ENCODE measurements at regions not wholly inside any gene's neighbourhood (a gene's known extent, or its start where the extent isn't known, plus 50 kb on each side); places are given as distances from the start of the nearest gene placed in this dataset.

DNA sequence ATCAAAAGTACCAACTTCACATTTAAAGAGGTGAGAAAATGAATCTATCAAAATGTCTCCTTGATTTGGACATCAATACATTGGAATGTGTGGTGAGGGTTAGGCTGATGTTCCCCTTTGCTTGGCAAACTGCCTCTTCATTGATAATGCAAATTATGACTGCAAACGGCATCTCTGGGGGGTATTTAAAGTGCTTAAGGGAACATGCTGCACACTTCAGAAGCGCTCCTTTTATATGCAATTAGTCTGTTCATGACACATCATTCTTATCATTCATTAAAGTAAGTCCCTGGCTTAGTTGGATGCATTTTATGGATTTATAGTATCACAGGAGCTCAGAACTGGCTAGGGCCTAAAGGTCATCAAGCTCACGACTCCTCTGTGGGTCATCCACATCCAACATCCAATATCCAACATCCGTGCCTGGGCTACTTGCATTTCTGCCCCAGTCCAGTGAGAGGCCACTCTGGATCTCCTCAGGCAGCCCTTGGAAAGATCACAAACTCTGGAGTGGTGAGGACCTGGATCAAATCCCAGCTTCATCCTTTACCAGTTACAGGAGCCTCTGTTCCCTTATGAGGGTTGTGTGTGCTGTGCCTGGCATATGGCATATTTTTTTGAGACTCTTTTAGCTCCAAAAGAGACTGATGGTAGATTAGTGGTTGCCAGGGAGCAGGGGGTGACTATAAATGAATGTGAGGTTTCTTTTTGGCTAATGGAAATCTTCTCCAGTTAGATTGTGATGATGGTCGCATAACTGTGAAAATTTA, 136.8 kb upstream of the FOXB1 start:
- no peak for TF ChIP-seq TAF1 (IDR thresholded peaks at IDR 0.05; ENCODE audit: borderline replicate concordance, insufficient read depth, low read length)

DNA sequence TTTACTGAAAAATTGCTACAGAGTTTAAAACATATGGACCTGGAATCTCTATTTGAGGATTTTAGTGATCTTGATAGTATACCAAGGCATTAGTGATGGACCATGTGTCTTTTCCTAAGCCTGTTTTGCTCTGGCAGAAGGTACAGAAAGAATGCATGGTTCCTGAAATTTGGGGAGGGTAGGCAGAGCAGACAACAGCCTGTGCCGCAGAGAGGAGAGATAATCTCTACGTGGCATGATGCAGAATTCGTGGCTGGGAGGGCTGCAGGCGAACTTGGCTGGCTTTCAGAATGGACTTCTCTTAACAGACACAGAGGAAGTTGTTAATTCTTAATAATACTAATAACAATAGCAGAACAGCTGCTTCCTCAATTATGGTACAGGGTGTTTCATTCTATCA, 137.5 kb upstream of the FOXB1 start:
- TF ChIP-seq, protein P1, sequence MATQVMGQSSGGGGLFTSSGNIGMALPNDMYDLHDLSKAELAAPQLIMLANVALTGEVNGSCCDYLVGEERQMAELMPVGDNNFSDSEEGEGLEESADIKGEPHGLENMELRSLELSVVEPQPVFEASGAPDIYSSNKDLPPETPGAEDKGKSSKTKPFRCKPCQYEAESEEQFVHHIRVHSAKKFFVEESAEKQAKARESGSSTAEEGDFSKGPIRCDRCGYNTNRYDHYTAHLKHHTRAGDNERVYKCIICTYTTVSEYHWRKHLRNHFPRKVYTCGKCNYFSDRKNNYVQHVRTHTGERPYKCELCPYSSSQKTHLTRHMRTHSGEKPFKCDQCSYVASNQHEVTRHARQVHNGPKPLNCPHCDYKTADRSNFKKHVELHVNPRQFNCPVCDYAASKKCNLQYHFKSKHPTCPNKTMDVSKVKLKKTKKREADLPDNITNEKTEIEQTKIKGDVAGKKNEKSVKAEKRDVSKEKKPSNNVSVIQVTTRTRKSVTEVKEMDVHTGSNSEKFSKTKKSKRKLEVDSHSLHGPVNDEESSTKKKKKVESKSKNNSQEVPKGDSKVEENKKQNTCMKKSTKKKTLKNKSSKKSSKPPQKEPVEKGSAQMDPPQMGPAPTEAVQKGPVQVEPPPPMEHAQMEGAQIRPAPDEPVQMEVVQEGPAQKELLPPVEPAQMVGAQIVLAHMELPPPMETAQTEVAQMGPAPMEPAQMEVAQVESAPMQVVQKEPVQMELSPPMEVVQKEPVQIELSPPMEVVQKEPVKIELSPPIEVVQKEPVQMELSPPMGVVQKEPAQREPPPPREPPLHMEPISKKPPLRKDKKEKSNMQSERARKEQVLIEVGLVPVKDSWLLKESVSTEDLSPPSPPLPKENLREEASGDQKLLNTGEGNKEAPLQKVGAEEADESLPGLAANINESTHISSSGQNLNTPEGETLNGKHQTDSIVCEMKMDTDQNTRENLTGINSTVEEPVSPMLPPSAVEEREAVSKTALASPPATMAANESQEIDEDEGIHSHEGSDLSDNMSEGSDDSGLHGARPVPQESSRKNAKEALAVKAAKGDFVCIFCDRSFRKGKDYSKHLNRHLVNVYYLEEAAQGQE (IDR thresholded peaks at IDR 0.05; ENCODE audit: insufficient read depth in 1 of 2, low read depth in 2 of 2, low read length in 2 of 2) = no peak
- TF ChIP-seq FOXP2 (optimal IDR thresholded peaks at IDR 0.05; ENCODE audit: borderline replicate concordance, extremely low read depth, extremely low read length, insufficient read depth) (no peak), TAF1 (IDR thresholded peaks at IDR 0.05; ENCODE audit: borderline replicate concordance, insufficient read depth, low read length) (no peak), POLR2AphosphoS5 (IDR thresholded peaks at IDR 0.05; ENCODE audit: low read depth, low read length) (no peak), SIN3A (IDR thresholded peaks at IDR 0.05; ENCODE audit: borderline replicate concordance, insufficient read depth, low read length) (no peak)

DNA sequence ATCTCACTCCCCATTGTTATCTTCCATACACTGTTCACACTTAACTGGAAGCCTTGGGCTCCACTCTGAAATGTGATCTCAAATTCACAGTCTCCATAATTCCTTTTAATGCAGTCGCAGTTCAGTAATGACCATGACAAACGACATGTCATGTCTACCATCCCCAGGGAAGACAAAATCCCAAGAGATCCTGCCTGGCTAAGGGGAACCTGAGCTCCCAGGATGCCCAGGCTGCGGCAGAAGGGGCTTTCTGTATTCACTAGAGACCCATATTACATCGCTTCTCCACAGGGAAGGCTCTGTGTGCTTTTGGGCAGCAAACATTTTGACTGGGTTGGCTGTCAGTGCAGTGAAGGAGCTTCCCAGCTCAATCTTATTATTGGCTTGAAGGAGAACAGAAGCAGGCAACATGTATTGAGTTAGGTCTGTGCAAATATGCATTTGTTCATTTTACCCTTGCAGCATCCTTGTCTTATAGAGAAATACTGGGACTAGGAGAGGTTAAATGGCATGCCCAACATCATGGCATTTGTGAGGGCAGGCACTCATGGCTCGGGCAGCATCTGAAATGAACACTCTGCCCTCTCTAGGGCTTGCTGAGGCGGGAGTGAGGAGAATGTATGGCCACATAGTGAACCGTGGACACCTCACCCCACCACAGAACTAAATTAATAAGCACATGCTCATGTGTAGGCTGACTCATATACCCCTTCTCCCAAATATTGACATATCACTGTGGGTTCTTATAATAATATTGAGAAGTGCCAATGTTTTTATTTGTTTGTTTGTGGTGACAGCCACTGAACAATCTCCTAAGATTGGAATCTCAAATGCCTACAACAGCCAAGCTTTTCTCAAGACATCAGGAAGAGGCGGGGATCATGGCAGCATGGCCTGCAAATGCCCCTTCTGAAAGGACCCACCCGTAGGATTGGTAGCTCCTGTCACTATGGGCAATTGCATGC, 141.6 kb upstream of the FOXB1 start:
- TF ChIP-seq POLR2AphosphoS5 (IDR thresholded peaks at IDR 0.05; ENCODE audit: low read depth, low read length) = no peak
- no peak for TF ChIP-seq SIN3A (IDR thresholded peaks at IDR 0.05; ENCODE audit: borderline replicate concordance, insufficient read depth, low read length)
- TF ChIP-seq FOXP2 (optimal IDR thresholded peaks at IDR 0.05; ENCODE audit: borderline replicate concordance, extremely low read depth, extremely low read length, insufficient read depth) = no peak
- no peak for TF ChIP-seq TAF1 (IDR thresholded peaks at IDR 0.05; ENCODE audit: borderline replicate concordance, insufficient read depth, low read length)
- TF ChIP-seq, protein P1 (IDR thresholded peaks at IDR 0.05; ENCODE audit: insufficient read depth in 1 of 2, low read depth in 2 of 2, low read length in 2 of 2) = no peak

DNA sequence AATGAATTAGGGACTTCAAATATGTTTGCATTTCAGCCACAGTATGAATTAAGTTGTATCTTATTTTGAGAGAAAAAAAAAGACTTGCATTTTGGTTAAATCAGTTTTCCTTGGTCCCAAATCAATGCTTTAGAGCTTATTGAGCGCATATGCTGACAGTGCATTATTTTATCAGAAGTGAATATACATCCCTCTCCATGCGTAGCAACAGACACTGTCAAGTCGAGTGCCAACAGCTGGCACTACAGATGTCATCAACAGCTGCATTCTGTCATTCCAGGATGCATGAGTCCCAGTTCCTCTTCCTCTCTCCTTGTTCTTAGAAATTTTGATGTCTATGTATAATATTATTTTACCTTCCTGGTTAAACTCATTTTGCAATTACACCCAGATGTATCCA, 156.1 kb upstream of the FOXB1 start:
- TF ChIP-seq SIN3A (IDR thresholded peaks at IDR 0.05; ENCODE audit: borderline replicate concordance, insufficient read depth, low read length) (no peak), FOXP2 (optimal IDR thresholded peaks at IDR 0.05; ENCODE audit: borderline replicate concordance, extremely low read depth, extremely low read length, insufficient read depth) (no peak), TAF1 (IDR thresholded peaks at IDR 0.05; ENCODE audit: borderline replicate concordance, insufficient read depth, low read length) (no peak)
- TF ChIP-seq, protein P1 (IDR thresholded peaks at IDR 0.05; ENCODE audit: insufficient read depth in 1 of 2, low read depth in 2 of 2, low read length in 2 of 2) = no peak

DNA sequence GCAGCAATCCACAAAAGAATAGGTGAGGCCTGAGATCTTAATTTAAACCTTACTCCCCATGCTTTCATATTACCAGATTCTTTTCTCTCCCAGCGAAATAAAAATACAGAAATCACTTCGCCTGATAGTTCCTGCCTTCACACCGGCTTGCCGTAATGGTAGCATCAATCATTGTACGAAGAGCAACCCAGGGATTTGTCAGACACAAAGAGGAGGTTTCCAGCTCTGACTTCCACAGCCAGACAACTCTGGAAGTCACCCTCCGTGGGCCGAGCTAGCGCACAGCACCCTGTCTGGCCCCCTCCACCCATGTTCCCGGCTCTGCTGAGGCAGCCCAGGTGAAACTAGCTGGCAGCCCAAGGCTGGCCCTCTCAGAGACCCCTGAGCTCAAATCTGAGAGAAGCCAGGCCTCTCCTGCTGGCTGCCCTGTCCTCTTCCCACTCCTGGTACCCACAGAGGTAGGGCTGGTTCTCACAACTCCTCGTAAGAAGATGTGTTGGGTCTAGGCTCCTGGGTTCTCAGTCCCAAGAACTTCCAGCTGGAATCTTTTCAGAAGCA, 156.9 kb upstream of the BNIP2 start:
- TF ChIP-seq, protein P1 (IDR thresholded peaks at IDR 0.05; ENCODE audit: insufficient read depth in 1 of 2, low read depth in 2 of 2, low read length in 2 of 2) = no peak
- no peak for TF ChIP-seq SIN3A (IDR thresholded peaks at IDR 0.05; ENCODE audit: borderline replicate concordance, insufficient read depth, low read length)
- TF ChIP-seq TAF1 (IDR thresholded peaks at IDR 0.05; ENCODE audit: borderline replicate concordance, insufficient read depth, low read length) = no peak
- TF ChIP-seq POLR2AphosphoS5 (IDR thresholded peaks at IDR 0.05; ENCODE audit: low read depth, low read length) = no peak
